IPS DF 19.7 (cell line): ENCODE measurements at regions not wholly inside any gene's neighbourhood (a gene's known extent, or its start where the extent isn't known, plus 50 kb on each side); places are given as distances from the start of the nearest gene placed in this dataset.

Experiments
- DNase-seq: peaks from one replicate; pipeline ENCODE4 v3.0.0-alpha.2; 2013; ENCODE audit warnings: low read depth, low spot score

DNA sequence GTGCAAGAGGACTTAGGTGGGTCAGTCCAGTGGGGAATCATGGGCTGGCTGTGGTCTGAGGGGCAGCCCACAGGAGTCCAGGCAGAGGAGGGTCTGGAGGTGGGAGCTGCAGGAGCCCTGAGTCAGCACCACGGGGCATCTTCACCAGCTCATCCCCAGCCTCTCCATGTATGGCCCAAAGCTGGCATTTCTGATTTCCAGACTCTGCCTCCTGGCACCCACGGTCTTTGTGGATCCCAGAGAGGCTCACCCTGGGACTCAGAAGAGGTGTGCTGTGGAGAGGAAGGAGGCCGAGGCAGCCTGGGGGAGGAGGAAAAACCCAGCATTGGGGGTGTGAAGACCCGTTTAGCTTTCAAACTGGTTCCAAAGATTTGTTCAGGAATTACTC is 64.5 kb upstream of the KLF13 start:
- DNase-seq, result no peak

DNA sequence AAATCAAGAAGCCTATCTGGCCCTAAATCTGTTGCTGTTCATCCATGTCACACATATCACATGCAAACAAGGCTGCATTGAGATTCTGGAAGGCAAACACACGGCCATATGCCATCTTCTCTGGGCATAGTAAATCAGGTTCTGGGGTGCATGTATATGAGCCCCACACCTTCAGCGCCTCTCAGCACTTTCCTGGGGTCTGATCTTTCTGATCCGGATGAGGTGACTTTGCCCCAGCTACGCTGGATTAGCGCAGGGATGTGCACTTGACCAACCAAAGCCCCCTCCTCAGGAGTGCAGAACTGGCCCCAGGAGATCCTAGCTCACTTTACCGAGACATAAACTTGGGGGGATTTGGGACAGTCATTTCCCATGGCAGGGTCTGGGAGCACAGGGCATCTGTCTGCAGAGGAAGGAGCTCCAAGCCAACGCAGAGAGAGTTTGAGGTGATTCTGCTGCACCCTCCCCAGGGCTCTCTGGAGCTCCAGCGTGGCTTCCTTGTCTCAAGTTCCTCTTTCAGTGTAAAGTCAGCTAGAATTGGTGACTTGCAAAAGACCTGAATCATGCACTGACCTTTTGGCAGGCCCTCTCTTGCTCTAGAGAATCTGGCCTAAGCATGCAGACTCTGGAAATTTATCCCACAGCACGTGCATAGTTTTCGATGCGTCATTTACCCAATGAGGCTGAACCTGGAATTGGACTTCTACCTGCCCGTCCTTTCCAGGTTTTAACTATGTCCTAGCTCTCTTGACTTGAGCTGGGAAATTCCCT is 63.5 kb upstream of the KLF13 start:
- no peak for DNase-seq

DNA sequence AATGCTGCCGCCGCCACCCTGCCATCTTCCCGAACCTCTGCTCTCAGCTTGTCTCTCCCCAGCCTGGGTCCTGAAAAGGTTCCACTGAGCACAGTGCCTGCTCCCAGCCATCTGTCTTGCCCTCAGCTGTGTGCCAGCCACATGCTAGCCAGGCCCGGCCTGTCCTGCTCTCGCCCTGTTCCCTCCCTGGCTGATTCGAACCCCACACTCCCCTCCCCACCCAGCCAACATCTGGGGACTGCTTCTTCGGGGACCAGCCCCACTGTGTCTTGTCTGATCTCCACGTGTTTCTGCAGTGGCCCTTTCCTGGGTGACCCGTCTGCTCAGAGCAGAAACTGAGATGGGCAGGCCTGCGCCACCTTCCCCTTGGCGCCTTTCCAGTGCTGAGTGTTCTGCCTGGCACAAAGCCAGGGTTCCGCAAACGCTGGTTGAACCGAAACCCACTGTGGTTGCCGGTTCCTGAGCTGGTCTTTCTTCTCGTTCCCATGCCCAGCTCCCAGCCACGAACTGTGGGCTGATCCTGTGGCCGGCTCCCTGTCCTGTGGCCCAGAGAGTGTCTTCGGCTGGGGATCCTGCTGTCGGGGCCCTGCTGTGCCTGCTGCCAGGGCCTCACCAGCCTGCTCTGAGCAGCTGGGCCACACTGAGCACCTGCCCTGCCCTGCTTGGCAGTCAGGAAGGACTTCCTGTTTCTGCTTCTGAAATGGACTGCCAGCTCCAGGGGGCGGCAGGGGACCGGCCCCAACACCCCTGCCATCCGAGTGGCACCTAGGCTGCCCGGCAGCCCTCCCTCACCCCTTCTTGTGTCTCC is 62.7 kb upstream of the KLF13 start:
- DNase-seq, result no peak

DNA sequence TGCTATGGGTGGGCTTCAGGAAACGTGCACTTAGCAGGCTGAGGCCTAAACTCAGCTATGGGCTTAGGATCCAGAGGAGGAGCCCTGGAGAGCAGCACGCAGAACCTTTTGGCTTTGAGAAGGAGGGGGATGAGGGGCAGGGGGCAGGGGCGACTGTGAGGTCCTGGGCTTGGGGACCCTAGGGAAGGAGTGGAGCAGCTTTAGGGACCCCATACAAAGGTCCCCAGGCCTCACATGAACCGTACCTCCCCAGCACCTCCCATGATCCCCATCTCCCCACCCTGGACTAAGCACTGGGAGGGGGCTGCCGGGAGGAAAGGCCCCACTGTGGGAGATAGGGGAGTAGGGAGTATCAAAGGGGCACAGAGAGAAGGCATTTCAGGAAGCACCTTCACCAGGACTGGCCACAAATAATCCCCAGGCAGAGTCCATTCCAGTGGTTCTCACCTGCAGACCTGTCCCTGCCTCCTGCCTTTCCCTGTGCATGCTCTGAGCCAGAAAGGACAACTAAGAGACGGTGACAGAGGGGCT is 62.0 kb upstream of the KLF13 start:
- DNase-seq, result no peak

DNA sequence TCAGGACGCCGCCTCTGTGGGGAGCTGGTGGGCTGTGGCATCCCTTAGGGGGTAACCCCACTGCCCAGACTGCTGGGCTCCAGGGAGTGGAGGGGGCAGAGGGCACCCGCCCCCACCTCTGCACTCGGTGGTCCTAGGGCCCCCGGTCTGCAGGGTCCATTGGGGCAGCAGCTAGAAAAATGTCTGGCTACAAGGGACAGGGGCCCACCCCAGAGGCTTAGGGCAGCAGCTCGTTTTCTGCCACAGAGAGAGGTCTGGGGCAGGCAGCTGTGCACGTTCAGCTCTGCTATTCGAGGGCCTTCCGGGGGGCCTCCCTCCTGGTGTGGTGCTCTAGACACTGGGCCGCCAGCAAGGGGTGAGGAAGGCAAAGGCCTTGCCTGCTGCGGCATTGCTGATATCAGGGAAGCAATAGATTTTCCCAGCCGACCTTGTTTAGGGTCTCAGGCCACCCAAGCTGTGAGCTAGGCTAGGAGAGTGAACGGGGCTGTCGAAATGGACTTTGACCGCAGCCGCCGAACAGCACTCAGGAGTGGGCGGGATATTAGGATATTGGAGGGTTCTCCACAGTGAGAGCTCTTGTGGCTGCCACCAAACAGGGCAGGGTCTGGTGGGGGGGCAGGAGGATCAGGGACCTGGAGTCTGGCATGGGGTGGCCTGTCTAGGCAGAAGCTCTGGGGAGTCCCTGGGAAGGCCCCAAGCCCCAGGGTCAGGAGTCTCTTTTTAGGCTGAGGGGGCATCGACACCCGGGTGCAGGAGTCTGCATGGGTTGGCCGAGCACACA is 61.4 kb upstream of the KLF13 start:
- no peak for DNase-seq

DNA sequence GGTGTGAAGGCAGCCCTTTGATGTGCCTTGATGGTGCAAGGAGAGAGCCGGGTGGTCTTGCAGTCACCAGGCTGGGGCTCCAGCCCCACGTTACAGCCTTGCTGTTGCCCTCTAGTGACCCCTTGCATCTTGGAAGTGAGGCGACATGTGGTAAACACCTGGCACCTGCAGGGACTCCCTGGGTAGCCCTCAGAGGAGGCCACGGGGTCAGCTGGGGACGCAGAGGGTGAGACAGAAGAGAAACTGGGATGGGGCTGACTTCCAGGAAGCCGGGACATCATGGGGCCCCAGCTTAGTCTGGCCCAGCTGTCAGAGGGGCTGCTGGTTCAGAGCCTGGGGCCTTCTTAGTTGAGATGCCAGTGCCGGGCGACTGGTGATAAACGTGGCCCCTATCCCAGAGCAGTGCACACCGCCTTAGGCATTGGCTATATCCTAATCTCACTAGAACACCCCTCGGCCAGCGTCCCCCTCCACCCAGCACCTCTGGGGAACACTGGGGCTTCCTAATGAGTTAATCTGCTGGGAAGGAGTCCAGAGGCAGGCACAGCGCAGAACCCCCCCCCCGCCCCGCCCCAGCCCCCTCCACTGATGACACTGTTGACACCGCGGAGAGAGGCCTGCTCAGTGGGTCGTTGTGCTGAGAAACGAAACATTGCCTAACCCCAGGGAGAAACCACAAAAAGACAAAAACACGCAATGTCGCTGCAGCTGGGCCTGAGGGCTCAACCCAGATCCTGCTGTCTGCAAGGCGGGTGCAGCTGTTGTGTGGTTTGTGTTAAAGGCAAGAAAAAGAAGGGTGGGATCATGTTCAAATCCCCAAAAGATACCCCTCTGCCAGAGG is 60.5 kb upstream of the KLF13 start:
- DNase-seq, result no peak

DNA sequence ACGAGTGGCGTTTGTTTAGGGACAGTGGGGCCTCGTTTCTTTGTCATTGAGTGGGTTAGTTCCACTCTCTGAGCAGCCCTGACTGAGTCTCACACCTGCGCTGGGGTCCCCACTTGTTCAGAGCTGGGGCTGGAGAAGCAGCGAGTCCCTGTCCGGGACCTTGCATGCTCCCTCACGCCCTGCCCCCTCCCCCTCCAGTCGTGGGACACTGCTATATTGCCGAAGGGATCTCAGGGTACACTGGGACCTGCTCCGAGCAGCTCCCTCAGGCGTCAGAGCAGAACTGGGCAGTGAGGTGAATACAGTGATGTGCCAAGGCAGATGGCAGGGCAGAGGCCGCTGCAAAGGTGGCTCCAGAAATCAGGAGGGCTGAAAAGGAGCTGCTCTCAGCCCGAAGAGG is 59.9 kb upstream of the KLF13 start:
- no peak for DNase-seq

DNA sequence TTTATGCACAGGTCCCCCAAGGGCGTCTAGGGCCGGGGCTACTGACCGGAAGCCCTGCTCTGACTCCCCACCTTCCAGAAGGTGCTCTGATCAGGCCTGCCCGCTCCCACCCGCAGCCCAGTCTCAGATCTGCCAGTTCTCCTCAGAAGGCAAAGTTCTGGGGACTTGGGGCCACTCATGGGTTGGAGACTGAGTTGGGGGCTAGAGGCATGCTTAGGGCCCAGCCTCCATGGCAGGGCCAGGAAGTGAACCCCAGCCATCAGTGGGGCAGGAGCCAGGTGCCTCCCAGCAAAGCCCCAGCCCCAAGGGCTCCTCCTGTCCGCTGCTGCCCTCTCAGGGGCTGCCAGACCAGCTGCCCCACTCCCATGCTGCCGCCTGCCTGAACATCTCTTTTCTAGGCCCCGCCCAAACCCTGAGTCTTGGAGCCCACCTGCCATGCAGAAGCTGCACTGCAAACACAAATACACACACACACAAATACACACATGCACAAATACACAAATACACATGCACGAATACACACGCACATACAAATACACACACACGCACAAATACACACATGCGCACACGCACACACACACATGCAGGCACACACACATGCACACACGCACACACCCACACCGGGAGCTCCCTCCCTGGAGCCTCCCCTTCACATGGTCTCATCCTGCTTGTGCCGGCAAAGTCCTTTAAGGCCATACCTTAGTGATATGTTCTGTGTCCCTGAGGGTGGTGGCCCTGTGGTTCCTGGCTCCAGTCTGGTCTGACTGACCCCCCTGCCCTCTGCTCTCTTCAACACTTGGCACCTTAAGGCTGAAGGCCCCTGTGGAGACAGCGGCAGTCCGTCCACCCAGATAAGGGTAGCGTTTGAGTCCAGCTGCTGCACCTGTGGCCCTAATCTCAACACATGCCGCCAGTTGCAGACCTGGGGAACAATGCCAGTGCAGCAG is 59.2 kb upstream of the KLF13 start:
- no peak for DNase-seq

DNA sequence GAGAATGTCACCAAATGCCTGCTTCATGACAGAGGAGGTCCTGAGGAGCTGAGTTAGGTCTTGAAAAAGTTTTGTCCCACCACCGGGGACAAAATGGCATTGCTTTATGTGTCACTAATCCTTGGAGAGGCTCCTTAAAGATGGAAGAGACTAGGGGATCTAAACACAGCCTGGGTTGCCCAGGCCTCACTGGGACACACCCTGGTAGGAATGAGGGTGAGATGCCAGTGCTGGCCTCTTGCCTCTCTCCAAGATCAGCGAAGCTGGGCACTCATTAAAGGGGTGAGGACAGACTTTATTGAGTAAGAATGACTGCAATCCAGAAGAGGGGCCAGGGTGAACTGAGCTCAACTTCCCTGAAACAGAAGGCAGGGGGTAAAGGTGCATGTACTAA is 58.5 kb upstream of the KLF13 start:
- DNase-seq, result no peak

DNA sequence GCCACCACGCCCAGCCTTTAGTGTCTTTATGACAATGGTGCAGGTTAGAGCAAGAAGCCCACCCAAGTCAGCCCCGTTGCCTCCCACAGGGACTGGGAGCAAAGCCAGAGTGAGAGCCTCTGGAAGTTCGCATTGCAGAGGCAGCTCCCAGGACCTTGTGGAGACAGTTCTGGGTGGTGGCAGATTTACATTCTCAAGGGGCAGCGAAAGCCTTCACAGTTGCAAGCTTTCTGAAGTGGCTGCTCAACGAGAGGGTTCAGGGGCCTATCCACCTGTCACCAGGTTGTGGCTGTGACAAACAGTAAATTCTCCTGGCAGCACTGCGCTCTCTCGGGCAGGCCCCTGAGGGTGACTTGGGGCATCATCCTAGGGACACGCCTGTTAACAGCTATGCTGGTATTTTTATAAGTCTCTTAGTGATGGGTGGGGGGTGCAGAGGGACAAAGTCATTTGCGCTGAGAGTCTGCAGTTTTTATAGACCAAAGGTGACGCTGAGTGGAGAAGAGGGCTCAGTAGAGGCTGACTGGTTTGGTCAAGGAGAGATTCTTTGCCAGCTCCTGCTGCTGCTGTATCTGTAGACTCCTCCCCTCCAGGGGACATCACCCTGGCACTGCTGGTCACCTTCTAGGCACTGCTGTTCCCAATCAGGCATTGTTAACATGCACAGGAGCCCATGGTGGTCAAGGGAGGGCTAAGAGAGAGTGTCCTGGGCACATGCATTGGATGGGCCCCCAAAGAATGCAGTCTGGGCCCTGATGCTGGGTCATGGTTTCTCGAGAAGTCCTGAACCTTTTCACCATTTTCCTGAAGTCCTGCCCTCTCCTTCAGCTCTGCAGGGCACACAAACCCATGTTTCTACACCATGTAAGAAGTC is 57.5 kb upstream of the KLF13 start:
- DNase-seq, result no peak

DNA sequence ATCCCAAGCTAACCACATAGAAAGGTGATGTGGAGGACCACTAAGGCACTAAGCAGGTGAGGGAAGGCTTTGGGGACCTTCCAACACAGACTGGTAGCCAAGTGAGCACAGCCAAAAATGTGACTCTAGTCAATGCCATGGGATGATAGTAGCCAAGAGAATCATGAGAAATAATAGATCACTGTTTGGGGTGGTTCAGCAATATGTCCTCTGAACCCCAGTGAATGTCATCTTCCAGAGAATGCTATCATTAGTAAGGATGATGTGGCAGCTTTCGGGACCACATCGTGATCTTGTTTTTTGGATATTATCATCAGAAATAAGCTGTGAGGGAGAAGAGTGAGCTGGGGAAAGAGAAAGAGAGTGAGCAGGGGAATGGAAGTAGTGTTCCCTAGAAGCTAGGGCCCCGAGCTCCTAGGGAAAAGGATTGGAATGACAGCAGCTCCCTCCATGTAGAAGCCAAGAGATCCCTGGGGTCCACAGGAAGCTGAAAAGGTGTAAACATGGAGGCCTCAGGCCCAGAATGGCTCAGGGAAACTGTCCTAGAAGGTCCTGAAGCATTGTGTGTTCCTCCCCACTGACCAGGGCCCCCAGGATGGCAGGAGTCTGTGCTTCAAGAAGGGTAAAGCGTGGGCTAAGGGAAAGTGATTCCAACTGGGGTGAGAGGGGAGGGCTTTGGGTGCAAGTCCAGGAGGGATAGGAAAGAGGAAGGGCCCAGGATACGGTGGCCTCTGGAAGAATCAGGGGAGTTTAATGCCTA is 56.6 kb upstream of the KLF13 start:
- no peak for DNase-seq

DNA sequence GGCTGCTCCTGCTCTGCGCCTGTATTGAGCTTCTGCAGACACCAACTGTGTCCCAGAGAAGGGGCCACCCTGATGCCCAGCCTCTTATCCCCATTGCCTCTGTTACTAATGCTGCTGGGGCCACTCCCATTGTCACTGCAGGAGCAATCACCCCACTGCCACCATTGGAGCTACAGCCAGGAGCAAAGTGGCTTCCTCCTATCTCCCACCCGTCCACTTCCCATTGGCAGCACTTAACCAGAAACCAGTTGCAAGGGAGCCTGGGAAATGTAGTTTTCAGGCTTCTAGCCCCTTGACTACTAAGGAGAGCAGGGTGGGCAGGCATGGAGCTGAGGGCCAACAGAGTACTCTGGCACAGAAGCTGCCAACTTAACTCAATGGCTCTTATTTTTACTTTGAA is 55.9 kb upstream of the KLF13 start:
- peak; percentile 67 for DNase-seq

DNA sequence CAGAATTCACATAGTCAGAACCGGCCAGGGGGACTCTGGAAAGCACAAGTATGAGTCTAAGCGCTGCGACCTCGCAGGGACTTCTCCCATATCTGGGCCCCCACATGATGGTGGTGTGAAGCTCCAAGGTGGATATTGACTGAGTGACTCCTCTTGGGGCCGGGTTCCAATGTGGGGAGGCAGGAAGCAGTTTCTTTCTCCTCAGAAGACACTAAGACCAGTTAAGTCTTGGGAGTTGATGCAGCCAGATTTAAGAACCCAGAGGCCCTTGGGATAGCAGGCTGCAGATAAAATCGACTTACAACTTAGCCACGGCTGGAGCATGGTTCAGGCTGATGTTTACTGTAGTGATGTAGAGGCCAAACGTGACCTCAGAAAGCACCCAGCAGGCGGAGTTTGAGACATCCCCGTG is 55.4 kb upstream of the KLF13 start:
- no peak for DNase-seq

DNA sequence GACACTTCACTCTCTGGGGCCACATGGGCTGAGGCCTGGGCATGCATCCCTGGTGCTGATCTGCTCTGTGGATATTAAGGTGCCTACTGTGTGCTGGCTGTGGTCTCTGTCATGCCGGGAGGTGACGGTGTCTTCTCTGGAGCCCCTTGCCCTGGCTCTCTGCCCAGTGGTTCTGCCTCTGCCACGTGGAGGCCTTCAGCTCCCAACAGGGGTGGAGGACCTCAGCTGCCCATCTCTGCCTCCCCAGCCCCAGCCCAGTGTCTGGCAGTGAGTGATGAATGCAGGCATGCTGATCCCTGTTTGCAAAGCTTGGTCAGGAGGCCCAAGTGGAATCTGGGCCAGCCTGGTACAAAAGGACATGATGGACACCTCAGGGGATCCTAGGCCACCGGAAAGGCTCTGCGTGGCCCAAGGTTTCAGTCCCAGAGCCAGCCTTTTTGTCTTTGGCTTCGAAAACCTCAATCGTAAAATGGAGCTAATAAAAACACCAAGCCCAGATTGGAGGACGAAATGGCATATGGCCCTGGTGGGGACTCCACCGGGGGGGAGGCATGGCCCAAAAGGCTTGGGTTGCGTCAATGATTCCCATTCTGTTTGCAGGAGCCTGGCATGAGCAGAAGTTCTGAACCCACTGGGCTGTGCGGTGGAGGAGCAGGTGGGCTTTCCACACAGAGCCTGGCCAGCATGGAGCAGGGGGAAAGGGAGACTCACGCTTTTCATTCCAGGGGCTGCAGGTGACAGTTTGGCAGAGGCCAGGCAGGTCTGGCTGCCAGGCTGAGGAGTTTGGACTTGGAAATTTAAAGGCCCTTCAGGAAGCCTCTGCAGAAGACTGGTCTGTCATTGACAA is 54.7 kb upstream of the KLF13 start:
- DNase-seq, result no peak

DNA sequence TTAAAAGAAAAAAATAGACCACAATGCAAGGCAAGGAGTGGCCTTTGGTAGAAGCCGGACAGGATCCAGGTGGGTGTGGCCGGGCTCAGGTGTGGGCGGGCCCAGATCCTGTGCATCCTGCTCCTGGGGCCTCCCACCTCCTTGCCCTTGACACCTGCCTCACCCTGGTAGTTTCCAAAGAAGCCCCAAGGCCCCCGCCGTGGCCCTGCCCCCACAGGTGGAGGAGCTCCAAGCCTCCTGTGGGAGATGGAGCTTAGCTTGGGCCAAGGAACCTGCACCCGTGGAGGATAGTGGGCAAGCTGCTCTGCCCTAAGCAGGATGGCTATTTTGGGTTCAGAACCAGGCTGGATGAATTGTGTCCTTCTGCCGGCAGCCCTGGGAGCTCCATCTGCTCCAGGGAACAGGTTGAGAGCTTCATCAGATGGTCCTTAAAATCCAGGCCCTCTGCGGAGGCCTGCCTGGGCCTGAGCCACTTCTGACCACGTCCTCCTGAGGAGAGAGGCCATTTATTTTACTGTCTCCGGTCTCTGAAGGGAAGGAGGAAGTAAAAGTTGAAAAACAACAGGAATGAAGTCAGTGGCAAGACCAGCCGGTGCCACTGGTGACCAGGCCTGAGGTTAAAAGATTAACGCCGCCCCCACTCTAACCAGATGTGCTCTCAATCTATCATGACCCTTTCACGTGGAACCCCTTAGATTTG is 53.9 kb upstream of the KLF13 start:
- no peak for DNase-seq

DNA sequence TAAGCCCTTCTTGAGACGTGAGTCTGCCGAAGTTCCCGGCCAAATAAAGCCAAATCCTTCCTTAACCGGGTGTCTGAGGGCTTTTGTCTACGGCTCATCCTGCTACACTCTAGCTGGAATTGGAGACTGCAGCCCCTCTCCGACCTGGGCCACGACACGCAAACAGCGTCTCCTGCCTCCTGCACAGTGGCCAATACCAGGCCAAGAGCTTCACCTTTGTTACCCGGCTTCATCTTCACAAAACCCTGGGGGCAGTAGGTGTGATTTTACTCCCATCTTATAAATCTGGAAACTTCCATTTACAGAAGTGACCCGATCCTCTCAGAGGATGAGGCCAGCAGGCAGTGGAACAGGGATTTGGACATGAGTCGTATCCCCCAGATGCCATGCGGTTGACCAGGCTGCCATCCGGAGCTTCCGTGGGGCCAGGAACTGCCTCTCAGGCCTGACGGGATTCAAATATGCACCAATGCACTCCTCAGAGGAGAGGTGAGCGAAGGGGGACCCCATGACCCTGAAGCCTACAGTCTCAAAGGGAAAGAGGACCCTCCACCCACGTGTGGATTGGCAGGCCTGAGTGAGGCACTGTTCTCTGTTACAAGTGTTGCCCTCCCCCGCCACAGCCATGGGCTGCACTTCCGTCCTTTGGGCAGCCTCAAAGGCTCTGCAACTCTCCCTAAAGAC is 53.2 kb upstream of the KLF13 start:
- no peak for DNase-seq
